OCI-LY7 (cell line): ENCODE measurements at regions not wholly inside any gene's neighbourhood (a gene's known extent, or its start where the extent isn't known, plus 50 kb on each side); places are given as distances from the start of the nearest gene placed in this dataset.

Experiments
- BruUV-seq: library from RNA; stranded (reverse); fragments of 400-500 nt; replicated peaks from 2 replicates; lab custom pipeline; 2021; lab: Mats Ljungman, UMichigan
- CTCF ChIA-PET: fragments of 300-600 bp; sonication (Branson Sonifier 250); formaldehyde crosslinking; loops from one replicate; lab custom pipeline; 2022; ENCODE audit warnings: antibody characterized with exemption; ENCODE audit not compliant: unreplicated experiment; lab: Charles Lee
- POLR2A ChIA-PET: fragments of 300-600 bp; sonication (Branson Sonifier 250); formaldehyde crosslinking; loops from one replicate; lab custom pipeline; 2022; ENCODE audit warnings: antibody characterized with exemption; lab: Charles Lee
- DNase-seq: peaks from one replicate; pipeline ENCODE4 v3.0.0-alpha.2; 2015; ENCODE audit warnings: low spot score
- H2AFZ ChIP-seq: fragments of 200-600 bp; sonication (generic), shearing (Covaris generic); 2 replicates; pipeline ENCODE4 v1.6.1; 2014; ENCODE audit warnings: mild to moderate bottlenecking, antibody characterized with exemption, low read length, moderate library complexity
- H3K27ac ChIP-seq: fragments of 200-600 bp; sonication (generic); 2 replicates; pipeline ENCODE4 v1.5.1; 2014; ENCODE audit warnings: mixed run types, low read depth, mild to moderate bottlenecking, moderate library complexity, low read length, inconsistent platforms; ENCODE audit not compliant: poor library complexity, severe bottlenecking
- H3K36me3 ChIP-seq: fragments of 200-600 bp; sonication (generic); 2 replicates; pipeline ENCODE4 v1.6.1; 2014; ENCODE audit warnings: mild to moderate bottlenecking, antibody characterized with exemption, low read length, moderate library complexity, mixed read lengths; ENCODE audit not compliant: insufficient read depth
- H3K4me1 ChIP-seq: fragments of 200-600 bp; sonication (generic); 2 replicates; pipeline ENCODE4 v1.5.1; 2014; ENCODE audit warnings: mild to moderate bottlenecking, low read length; ENCODE audit not compliant: insufficient read depth, poor library complexity, severe bottlenecking
- H3K4me2 ChIP-seq: fragments of 200-600 bp; sonication (generic); 2 replicates; pipeline ENCODE4 v1.6.1; 2014; ENCODE audit warnings: mild to moderate bottlenecking, low read length
- H3K4me3 ChIP-seq: fragments of 200-600 bp; sonication (generic); 2 replicates; pipeline ENCODE4 v1.5.1; 2014; ENCODE audit warnings: mild to moderate bottlenecking, low read depth, low read length; ENCODE audit not compliant: poor library complexity, severe bottlenecking
- H3K79me2 ChIP-seq: fragments of 200-600 bp; sonication (generic); 2 replicates; pipeline ENCODE4 v1.6.1; 2016; ENCODE audit warnings: low read depth, mild to moderate bottlenecking, low read length, moderate library complexity, mixed read lengths; ENCODE audit not compliant: insufficient read depth
- H3K9me2 ChIP-seq: fragments of 200-600 bp; sonication (generic); 2 replicates; pipeline ENCODE4 v1.6.1; 2016; ENCODE audit warnings: mild to moderate bottlenecking, low read length, mixed read lengths; ENCODE audit not compliant: insufficient read depth
- H3K9me3 ChIP-seq: fragments of 200-600 bp; sonication (generic); 2 replicates; pipeline ENCODE4 v1.6.1; 2014; ENCODE audit warnings: mild to moderate bottlenecking, mixed run types, low read length, mixed read lengths
- H4K20me1 ChIP-seq: fragments of 200-600 bp; sonication (generic); 2 replicates; pipeline ENCODE4 v1.6.1; 2014; ENCODE audit warnings: mild to moderate bottlenecking, antibody characterized with exemption, low read length, moderate library complexity, mixed read lengths; ENCODE audit not compliant: insufficient read depth
- EZH2phosphoT487 ChIP-seq: fragments of 200-600 bp; sonication (generic); IDR thresholded peaks from 2 replicates; pipeline ENCODE4 v1.6.1; 2018; ENCODE audit warnings: low read depth, borderline replicate concordance, mild to moderate bottlenecking, mixed run types, antibody characterized with exemption, low read length, moderate library complexity, mixed read lengths
- intact Hi-C: fragments of 100-400 bp; cut with micrococcal nuclease; formaldehyde crosslinking; loops from one replicate; pipeline ENCODE4 v1.10.0; 2022; ENCODE audit not compliant: unreplicated experiment
- TF ChIP-seq, protein P1 (sequence below): fragments of 200-600 bp; sonication (generic); conservative IDR thresholded peaks from 2 replicates; pipeline ENCODE4 v1.5.1; 2014; ENCODE audit warnings: mild to moderate bottlenecking, antibody characterized with exemption, low read length, moderate library complexity, mixed read lengths

GRCh38 chr3:94304954-94305353 is 242.1 kb downstream of the NSUN3 start:
- ChIA-PET POLR2A (interaction anchor here (1.0 kb wide), 1 partner anchor 9 kb away, joined by 3 read pairs; no protein-coding TSS in a partner anchor), CTCF (no interaction called here)
- Histone ChIP-seq H3K9me3 (no peaks in the 10 kb centered on the region), H4K20me1 (no peaks in the 10 kb centered on the region), H3K79me2 (no peaks in the 10 kb centered on the region), H3K36me3 (no peaks in the 10 kb centered on the region), H3K9me2 (no peaks in the 10 kb centered on the region), H2AFZ (no peak overlapping the region), H3K4me1 (no peaks in the 10 kb centered on the region), H3K27ac (no peak overlapping the region), H3K4me3 (no peak overlapping the region), H3K4me2 (no peak overlapping the region)
- no peak for DNase-seq
- intact Hi-C loops = no loop called here
- no TSS peak for BruUV-seq
- no peak for TF ChIP-seq EZH2phosphoT487
- TF ChIP-seq, protein P1, sequence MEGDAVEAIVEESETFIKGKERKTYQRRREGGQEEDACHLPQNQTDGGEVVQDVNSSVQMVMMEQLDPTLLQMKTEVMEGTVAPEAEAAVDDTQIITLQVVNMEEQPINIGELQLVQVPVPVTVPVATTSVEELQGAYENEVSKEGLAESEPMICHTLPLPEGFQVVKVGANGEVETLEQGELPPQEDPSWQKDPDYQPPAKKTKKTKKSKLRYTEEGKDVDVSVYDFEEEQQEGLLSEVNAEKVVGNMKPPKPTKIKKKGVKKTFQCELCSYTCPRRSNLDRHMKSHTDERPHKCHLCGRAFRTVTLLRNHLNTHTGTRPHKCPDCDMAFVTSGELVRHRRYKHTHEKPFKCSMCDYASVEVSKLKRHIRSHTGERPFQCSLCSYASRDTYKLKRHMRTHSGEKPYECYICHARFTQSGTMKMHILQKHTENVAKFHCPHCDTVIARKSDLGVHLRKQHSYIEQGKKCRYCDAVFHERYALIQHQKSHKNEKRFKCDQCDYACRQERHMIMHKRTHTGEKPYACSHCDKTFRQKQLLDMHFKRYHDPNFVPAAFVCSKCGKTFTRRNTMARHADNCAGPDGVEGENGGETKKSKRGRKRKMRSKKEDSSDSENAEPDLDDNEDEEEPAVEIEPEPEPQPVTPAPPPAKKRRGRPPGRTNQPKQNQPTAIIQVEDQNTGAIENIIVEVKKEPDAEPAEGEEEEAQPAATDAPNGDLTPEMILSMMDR = no peak

DNA sequence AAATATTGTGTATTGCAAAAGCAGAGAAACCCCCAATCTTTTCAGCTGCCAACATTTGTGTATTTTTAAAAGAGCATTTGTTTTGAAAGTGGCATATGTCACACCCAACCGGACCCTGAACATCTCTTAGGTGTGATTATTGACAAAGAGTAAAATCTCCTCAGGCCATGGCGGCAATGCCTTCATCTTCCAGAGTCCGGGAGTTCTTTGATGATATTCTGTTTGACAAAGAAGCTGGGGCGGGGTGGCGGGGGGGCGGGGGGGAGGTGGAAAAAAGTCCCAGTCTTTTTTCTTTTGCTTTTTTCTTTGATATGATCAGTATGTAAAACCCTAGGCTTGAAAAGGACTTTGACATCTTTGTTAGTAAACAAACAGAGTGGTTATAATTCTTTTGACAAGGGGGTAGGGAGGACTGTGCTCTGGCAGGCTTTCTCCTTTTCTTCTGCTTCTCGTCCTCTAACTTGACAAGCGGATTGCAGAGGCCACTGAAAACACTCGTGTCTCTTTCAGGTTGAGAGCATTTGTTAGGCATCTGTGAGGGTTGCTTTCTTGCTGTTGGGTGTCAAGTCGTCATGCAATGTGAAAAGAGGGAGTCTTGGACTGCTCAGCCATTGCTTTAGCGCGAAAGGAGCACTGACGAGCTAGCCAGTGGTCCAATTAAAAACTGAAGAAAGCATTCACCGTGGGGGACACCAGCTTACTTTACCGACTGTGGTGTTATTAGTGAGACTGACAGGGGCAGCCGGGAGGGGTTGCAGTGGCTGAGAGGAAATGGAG is 243.2 kb downstream of the NSUN3 start:
- H3K4me1 ChIP-seq = no peaks in the 10 kb centered on the region
- no peak overlapping the region for H3K27ac ChIP-seq
- H3K36me3 ChIP-seq = no peaks in the 10 kb centered on the region
- no peaks in the 10 kb centered on the region for H3K9me2 ChIP-seq
- no peaks in the 10 kb centered on the region for H3K79me2 ChIP-seq
- no TSS peak for BruUV-seq
- H3K9me3 ChIP-seq = no peaks in the 10 kb centered on the region
- no peak for DNase-seq
- H4K20me1 ChIP-seq = no peaks in the 10 kb centered on the region
- TF ChIP-seq, protein P1 = no peak
- TF ChIP-seq EZH2phosphoT487 = no peak
- intact Hi-C loops = no loop called here
- no peak overlapping the region for H3K4me3 ChIP-seq
- ChIA-PET CTCF (no interaction called here), POLR2A (no interaction called here)
- H2AFZ ChIP-seq = no peak overlapping the region
- no peak overlapping the region for H3K4me2 ChIP-seq

DNA sequence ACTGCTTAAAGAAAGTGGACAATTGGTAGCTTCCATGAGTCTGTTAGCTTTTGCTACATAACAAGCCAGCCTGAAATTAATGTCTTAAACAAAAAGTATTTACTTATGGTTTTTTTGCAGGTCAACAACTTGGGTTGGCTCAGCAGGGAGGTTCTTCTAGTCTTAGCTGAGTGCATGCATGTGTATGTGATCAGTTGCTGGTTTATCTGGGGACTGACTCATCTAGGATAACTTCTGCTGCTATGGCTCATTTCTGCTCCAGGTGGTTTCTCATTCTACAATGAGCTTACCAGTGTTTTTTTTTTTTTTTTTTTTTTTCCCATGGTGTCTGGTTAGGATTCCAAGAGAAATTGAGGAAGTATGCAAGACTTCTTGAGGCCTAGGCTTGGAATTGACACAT is 244.7 kb downstream of the NSUN3 start:
- DNase-seq = no peak
- H3K79me2 ChIP-seq = no peaks in the 10 kb centered on the region
- ChIA-PET POLR2A (interaction anchor here (0.6 to 0.7 kb wide), 5 partner anchors 35 to 1741 kb away, joined by 3 to 9 read pairs (median 4); no protein-coding TSS in a partner anchor), CTCF (no interaction called here)
- H3K4me3 ChIP-seq = no peak overlapping the region
- no TSS peak for BruUV-seq
- no peak overlapping the region for H2AFZ ChIP-seq
- H3K27ac ChIP-seq = no peak overlapping the region
- no peaks in the 10 kb centered on the region for H3K9me3 ChIP-seq
- TF ChIP-seq EZH2phosphoT487 = no peak
- TF ChIP-seq, protein P1 = no peak
- H3K36me3 ChIP-seq = no peaks in the 10 kb centered on the region
- H4K20me1 ChIP-seq = no peaks in the 10 kb centered on the region
- H3K9me2 ChIP-seq = no peaks in the 10 kb centered on the region
- no peaks in the 10 kb centered on the region for H3K4me1 ChIP-seq
- no peak overlapping the region for H3K4me2 ChIP-seq
- intact Hi-C loops = no loop called here
